Urothelium cell line (cell line): ENCODE measurements at regions not wholly inside any gene's neighbourhood (a gene's known extent, or its start where the extent isn't known, plus 50 kb on each side); places are given as distances from the start of the nearest gene placed in this dataset.
A peak's percentile ranks its signal among the peaks of the same experiment; 100 is the strongest.

Experiments used
- DNase-seq: peaks from one replicate; pipeline ENCODE4 v3.0.0; 2011; ENCODE audit warnings: low spot score, mixed read lengths
- FAIRE-seq: peaks from 2 replicates; lab custom pipeline; 2011; peaks lifted over from hg19 to GRCh38; lab: Jason Lieb, UNC

DNA sequence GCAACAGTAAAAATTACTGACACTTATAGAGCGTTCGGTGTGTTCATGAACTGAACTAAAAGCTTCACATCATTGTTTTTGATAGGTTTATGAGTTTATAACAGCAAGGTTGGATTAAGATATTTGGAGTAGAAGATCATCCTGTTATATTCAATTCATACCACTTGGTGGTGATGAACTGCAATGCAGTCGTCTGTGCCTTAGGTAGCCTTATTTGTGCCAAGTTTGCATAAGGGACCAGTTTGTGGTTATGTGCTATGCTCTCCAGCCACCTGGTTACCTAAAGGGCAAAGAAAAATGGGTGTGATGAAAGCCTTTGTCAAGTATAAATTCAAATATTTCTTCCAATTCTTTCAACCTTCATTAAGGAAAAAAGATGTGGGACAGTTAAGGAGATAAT, 150.9 kb upstream of the KCNH7 start:
- FAIRE-seq, result no peak
- peak; percentile 11 for DNase-seq

DNA sequence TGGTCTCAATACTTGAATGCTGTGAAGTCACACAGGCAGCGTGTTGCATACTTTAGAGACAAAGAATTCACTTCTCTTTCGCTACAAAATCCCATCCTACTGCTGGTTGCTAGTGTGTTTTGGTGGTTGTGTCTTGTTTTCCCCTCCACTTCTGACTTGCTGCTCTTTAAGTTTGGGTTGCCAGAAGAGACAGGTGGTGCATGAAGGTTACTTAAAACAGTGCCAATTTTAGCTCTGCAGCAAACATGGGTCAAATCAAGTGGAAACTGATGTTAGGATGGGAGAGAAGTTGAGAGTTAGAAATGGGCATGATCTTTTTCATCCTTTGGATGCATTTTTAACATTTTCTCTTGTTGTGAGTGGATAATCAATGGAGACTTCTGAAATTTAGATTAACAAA, 136.2 kb upstream of the KCNH7 start:
- DNase-seq, result no peak
- FAIRE-seq, result no peak

DNA sequence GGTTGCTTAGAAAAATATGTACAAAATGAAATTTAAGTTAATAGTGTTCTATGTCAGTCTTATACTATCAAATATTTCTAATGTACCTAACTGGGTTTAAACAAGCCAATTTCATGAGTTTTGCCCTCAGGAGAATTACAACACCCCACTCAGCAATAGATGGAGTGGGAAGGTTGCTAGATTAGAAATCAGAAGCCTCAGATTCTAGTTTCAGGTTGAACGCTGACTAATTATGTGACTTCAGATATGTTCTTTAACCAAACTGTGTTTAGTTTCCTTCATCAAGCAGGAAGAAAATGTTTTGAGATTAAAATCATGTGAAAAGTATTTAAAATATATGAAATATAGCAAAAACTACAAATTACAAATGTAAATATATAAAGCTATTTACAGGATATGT, 133.8 kb upstream of the KCNH7 start:
- FAIRE-seq (no peak), DNase-seq (no peak)

- FAIRE-seq, result no peak
- DNase-seq, result no peak
Measured at GRCh38 chr2:162968306-162968705, 129.7 kb upstream of the KCNH7 start.

- no peak for FAIRE-seq
- DNase-seq, result no peak
Measured at GRCh38 chr2:162967811-162968210, 129.2 kb upstream of the KCNH7 start.

- FAIRE-seq, result no peak
- no peak for DNase-seq
Measured at GRCh38 chr2:162967147-162967546, 128.6 kb upstream of the KCNH7 start.

DNA sequence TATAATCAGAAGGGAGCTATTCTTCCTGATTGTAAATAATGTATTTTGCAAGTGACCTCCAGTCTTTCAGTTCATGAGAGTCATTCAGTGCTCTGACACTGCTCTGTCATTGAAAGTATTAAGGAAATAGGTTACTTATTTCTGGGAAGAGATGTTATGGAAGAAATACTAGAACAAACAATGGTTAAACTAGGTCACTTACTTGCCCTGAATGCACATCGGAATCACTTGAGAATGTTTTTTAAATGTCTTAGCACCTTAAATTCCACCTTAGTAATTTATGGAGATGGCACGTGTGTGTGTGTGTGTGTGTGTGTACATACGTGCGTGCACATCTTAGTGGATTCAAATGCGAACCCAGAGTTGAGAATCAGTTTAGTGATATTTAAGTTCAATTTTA, 126.6 kb upstream of the KCNH7 start:
- DNase-seq, result no peak
- FAIRE-seq, result no peak

- DNase-seq (no peak), FAIRE-seq (no peak)
Measured at GRCh38 chr2:162964513-162964912, 125.9 kb upstream of the KCNH7 start.

- DNase-seq (no peak), FAIRE-seq (no peak)
Measured at GRCh38 chr2:162963156-162963555, 124.6 kb upstream of the KCNH7 start.

- DNase-seq (no peak), FAIRE-seq (no peak)
Measured at GRCh38 chr2:162945785-162946184, 107.2 kb upstream of the KCNH7 start.

DNA sequence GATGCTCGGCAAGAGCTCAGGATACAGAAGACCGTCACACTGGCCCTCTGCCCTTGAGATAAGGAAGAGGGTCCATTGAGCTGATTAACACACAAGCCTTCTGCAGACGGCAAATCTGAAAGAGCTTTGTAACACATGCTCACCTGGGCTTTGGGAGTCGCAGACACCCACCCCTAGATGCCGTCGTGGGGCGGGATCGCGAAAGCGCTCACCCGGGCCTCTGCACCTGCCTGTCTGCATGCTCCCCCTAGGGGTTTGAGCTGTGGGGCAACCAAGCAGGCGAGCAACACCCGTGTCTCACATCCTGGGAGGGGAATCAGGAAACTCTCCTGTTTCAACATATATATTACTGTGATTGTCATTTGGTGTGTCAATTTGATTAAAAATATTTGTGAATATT, 99.8 kb upstream of the KCNH7 start:
- no peak for DNase-seq
- FAIRE-seq, result no peak

- no peak for DNase-seq
- no peak for FAIRE-seq
Measured at GRCh38 chr2:162934191-162934590, 95.6 kb upstream of the KCNH7 start.

- DNase-seq (no peak), FAIRE-seq (no peak)
Measured at GRCh38 chr2:162932416-162932815, 93.8 kb upstream of the KCNH7 start.

- FAIRE-seq (no peak), DNase-seq (no peak)
Measured at GRCh38 chr2:162929571-162929970, 91.0 kb upstream of the KCNH7 start.

DNA sequence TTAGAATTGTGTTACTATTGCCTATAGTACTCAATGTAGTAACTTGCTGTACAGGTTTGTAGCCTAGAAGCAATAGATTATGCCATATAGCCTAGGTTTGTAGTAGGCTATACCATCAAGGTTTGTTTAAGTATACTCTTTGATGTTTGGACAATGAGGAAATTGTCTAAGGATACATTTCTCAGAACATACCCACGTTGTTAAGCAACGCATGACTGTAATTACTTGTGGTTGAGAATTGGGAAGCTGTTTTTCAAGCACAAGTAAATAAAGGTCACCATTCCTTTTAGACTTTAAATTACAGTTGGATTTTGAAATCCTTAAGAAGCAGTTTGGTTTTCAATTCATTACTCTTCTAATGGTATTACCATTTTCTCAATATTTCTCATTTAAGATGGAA, 89.8 kb upstream of the KCNH7 start:
- no peak for FAIRE-seq
- DNase-seq, result no peak

DNA sequence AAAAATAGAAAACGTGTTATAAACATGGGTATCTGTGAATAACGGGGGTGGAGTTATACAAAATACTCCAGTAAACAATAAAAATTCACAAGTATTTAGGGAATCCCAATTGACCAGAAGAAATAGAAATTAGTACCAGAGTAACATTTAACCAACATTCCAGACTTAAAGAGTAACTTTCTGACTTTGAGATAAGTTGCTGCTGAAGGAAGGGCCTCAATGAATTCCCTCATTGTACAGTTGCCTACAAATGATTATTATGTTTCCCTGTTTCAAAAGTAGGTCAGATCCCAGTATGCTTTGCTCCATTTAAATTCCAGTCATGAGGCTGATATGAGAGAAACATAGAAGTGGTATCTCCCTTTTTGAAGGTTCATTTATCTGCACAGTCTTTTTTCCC, 88.3 kb upstream of the KCNH7 start:
- no peak for DNase-seq

GRCh38 chr2:162926501-162926900, 87.9 kb upstream of the KCNH7 start:
- FAIRE-seq (no peak), DNase-seq (peak; percentile 67)

More for the DNA sequence above, 88.3 kb upstream of the KCNH7 start:
- FAIRE-seq, result no peak

- DNase-seq, result no peak
- FAIRE-seq, result no peak
Measured at GRCh38 chr2:162925595-162925994, 87.0 kb upstream of the KCNH7 start.

- no peak for DNase-seq
- no peak for FAIRE-seq
Measured at GRCh38 chr2:162919111-162919510, 80.5 kb upstream of the KCNH7 start.

GRCh38 chr2:162917626-162918025, 79.1 kb upstream of the KCNH7 start:
- DNase-seq (peak; percentile 16), FAIRE-seq (no peak)

- no peak for DNase-seq
- FAIRE-seq, result no peak
Measured at GRCh38 chr2:162916286-162916801, 77.8 kb upstream of the KCNH7 start.

- no peak for FAIRE-seq
- DNase-seq, result no peak
Measured at GRCh38 chr2:162915858-162916257, 77.3 kb upstream of the KCNH7 start.

- no peak for FAIRE-seq
- DNase-seq, result peak; percentile 23
Measured at GRCh38 chr2:162914161-162914560, 75.6 kb upstream of the KCNH7 start.

DNA sequence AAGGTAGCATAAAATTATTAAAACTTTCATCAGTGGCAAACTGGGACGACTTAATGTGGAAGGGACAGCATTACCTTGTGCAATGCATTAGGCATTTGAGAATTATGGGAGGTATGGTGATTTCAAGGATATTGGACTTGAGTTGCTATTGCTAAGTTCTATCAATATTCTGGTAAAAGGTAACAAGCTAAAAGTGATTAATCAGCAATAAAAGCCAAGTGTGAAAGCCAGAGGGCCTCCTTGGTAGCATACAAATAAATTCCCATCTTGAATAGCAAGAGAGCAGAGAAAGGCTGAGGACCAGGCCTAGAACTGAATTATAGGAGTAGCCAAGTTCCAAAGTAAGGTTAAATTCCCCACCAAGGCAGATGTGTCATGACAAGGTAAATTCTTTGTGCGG, 74.2 kb upstream of the KCNH7 start:
- FAIRE-seq, result no peak
- no peak for DNase-seq
